ENCODE measurements at regions not wholly inside any gene's neighbourhood (a gene's known extent, or its start where the extent isn't known, plus 50 kb on each side); places are given as distances from the start of the nearest gene placed in this dataset.

- H3K27ac ChIP-seq (replicated peaks; ENCODE audit: low read length) = no peak overlapping the region
- no peak overlapping the region for H3K4ac ChIP-seq (ENCODE audit: low read length)
- H3K9ac ChIP-seq (ENCODE audit: low read depth, low read length, poor library complexity) = no peak overlapping the region
- no peak overlapping the region for H2BK120ac ChIP-seq (ENCODE audit: low read depth, low read length)
- H3K4me1 ChIP-seq (ENCODE audit: control insufficient read depth in 2 of 2, insufficient read depth in 1 of 2, low read depth in 1 of 2, low read length in 2 of 2) = no peaks in the 10 kb centered on the region
- H4K8ac ChIP-seq (ENCODE audit: low read depth, low read length) = no peak overlapping the region
- no peak overlapping the region for H2AFZ ChIP-seq (ENCODE audit: low read length)
- no peak overlapping the region for H3K23ac ChIP-seq (ENCODE audit: low read depth, low read length, poor library complexity)
- H2BK15ac ChIP-seq (ENCODE audit: low read length) = no peak overlapping the region
- peaks cover 0 to 2% (median 0%) of the 10 kb centered on the region in 3 experiments for H3K27me3 ChIP-seq (ENCODE audit: control insufficient read depth in 3 of 3, insufficient read depth in 3 of 3, low read depth in 1 of 3, low read length in 3 of 3)
- DNase-seq (ENCODE audit: low spot score) = no peak
- H2BK12ac ChIP-seq (ENCODE audit: low read length) = no peak overlapping the region
- no CpG with 5 or more reads among the region's 3 CpGs for WGBS, 2 donors (ENCODE audit: extremely low coverage in 2 of 2, insufficient read length in 2 of 2, insufficient replicate concordance in 1 of 2)
- H2AK5ac ChIP-seq (ENCODE audit: low read depth, low read length) = no peak overlapping the region
- H3K9me3 ChIP-seq (replicated peaks in 1 of 2; ENCODE audit: control insufficient read depth in 2 of 2, insufficient read depth in 1 of 2, low read depth in 1 of 2, low read length in 2 of 2) = no peaks in the 10 kb centered on the region
- no peak overlapping the region for H3K4me3 ChIP-seq (ENCODE audit: low read length in 2 of 2)
- no peak overlapping the region for H3K14ac ChIP-seq (ENCODE audit: low read length)
- no peak overlapping the region for H2BK5ac ChIP-seq (ENCODE audit: low read length)
- no peak overlapping the region for H3K4me2 ChIP-seq (ENCODE audit: insufficient read depth, low read length, poor library complexity, severe bottlenecking)
- no peaks in the 10 kb centered on the region for H3K79me1 ChIP-seq (ENCODE audit: low read depth, low read length)
- H4K91ac ChIP-seq (ENCODE audit: low read depth, low read length, poor library complexity) = no peak overlapping the region
- H3K36me3 ChIP-seq (replicated peaks in 1 of 2; ENCODE audit: control insufficient read depth in 2 of 2, insufficient read depth in 2 of 2, low read length in 2 of 2) = no peaks in the 10 kb centered on the region
- H3K18ac ChIP-seq (ENCODE audit: low read length) = no peak overlapping the region
These were observed 549.5 kb downstream of the VRK1 start for GRCh38 chr14:97346675-97347074.

- Histone ChIP-seq H3K4me2 (ENCODE audit: insufficient read depth, low read length, poor library complexity, severe bottlenecking) (no peak overlapping the region), H3K4me3 (ENCODE audit: low read length in 2 of 2) (no peak overlapping the region), H3K36me3 (replicated peaks in 1 of 2; ENCODE audit: control insufficient read depth in 2 of 2, insufficient read depth in 2 of 2, low read length in 2 of 2) (no peaks in the 10 kb centered on the region), H3K27me3 (ENCODE audit: control insufficient read depth in 3 of 3, insufficient read depth in 3 of 3, low read depth in 1 of 3, low read length in 3 of 3) (peaks cover 0 to 2% (median 0%) of the 10 kb centered on the region in 3 experiments), H3K79me1 (ENCODE audit: low read depth, low read length) (no peaks in the 10 kb centered on the region), H3K4me1 (ENCODE audit: control insufficient read depth in 2 of 2, insufficient read depth in 1 of 2, low read depth in 1 of 2, low read length in 2 of 2) (no peaks in the 10 kb centered on the region), H3K27ac (replicated peaks; ENCODE audit: low read length) (no peak overlapping the region), H3K9me3 (replicated peaks in 1 of 2; ENCODE audit: control insufficient read depth in 2 of 2, insufficient read depth in 1 of 2, low read depth in 1 of 2, low read length in 2 of 2) (no peaks in the 10 kb centered on the region), H4K8ac (ENCODE audit: low read depth, low read length) (no peak overlapping the region), H3K23ac (ENCODE audit: low read depth, low read length, poor library complexity) (no peak overlapping the region), H3K4ac (ENCODE audit: low read length) (no peak overlapping the region), H3K18ac (ENCODE audit: low read length) (no peak overlapping the region), H2AK5ac (ENCODE audit: low read depth, low read length) (no peak overlapping the region), H3K9ac (ENCODE audit: low read depth, low read length, poor library complexity) (no peak overlapping the region), H2BK5ac (ENCODE audit: low read length) (no peak overlapping the region), H2AFZ (ENCODE audit: low read length) (no peak overlapping the region), H2BK120ac (ENCODE audit: low read depth, low read length) (no peak overlapping the region), H2BK12ac (ENCODE audit: low read length) (no peak overlapping the region), H4K91ac (ENCODE audit: low read depth, low read length, poor library complexity) (no peak overlapping the region), H2BK15ac (ENCODE audit: low read length) (no peak overlapping the region), H3K14ac (ENCODE audit: low read length) (no peak overlapping the region)
- DNase-seq (ENCODE audit: low spot score) = no peak
- WGBS, 2 donors (ENCODE audit: extremely low coverage in 2 of 2, insufficient read length in 2 of 2, insufficient replicate concordance in 1 of 2) = no CpG with 5 or more reads among the region's 3 CpGs
These were observed 552.3 kb downstream of the VRK1 start for GRCh38 chr14:97349463-97349862.

GRCh38 chr14:97349946-97350345 lies 552.8 kb downstream of the VRK1 start:
- Histone ChIP-seq H2BK12ac (ENCODE audit: low read length) (no peak overlapping the region), H3K4ac (ENCODE audit: low read length) (no peak overlapping the region), H3K36me3 (replicated peaks in 1 of 2; ENCODE audit: control insufficient read depth in 2 of 2, insufficient read depth in 2 of 2, low read length in 2 of 2) (no peaks in the 10 kb centered on the region), H3K27me3 (ENCODE audit: control insufficient read depth in 3 of 3, insufficient read depth in 3 of 3, low read depth in 1 of 3, low read length in 3 of 3) (peaks cover 0 to 2% (median 0%) of the 10 kb centered on the region in 3 experiments), H2AFZ (ENCODE audit: low read length) (no peak overlapping the region), H4K91ac (ENCODE audit: low read depth, low read length, poor library complexity) (no peak overlapping the region), H3K79me1 (ENCODE audit: low read depth, low read length) (no peaks in the 10 kb centered on the region), H4K8ac (ENCODE audit: low read depth, low read length) (no peak overlapping the region), H2BK15ac (ENCODE audit: low read length) (no peak overlapping the region), H3K4me1 (ENCODE audit: control insufficient read depth in 2 of 2, insufficient read depth in 1 of 2, low read depth in 1 of 2, low read length in 2 of 2) (no peaks in the 10 kb centered on the region), H3K27ac (replicated peaks; ENCODE audit: low read length) (no peak overlapping the region), H3K9me3 (replicated peaks in 1 of 2; ENCODE audit: control insufficient read depth in 2 of 2, insufficient read depth in 1 of 2, low read depth in 1 of 2, low read length in 2 of 2) (no peaks in the 10 kb centered on the region), H2BK120ac (ENCODE audit: low read depth, low read length) (no peak overlapping the region), H3K18ac (ENCODE audit: low read length) (no peak overlapping the region), H3K4me2 (ENCODE audit: insufficient read depth, low read length, poor library complexity, severe bottlenecking) (no peak overlapping the region), H3K9ac (ENCODE audit: low read depth, low read length, poor library complexity) (no peak overlapping the region), H2BK5ac (ENCODE audit: low read length) (no peak overlapping the region), H3K23ac (ENCODE audit: low read depth, low read length, poor library complexity) (no peak overlapping the region), H3K4me3 (ENCODE audit: low read length in 2 of 2) (no peak overlapping the region), H2AK5ac (ENCODE audit: low read depth, low read length) (no peak overlapping the region), H3K14ac (ENCODE audit: low read length) (no peak overlapping the region)
- no CpG with 5 or more reads among the region's 3 CpGs for WGBS, 2 donors (ENCODE audit: extremely low coverage in 2 of 2, insufficient read length in 2 of 2, insufficient replicate concordance in 1 of 2)
- DNase-seq (ENCODE audit: low spot score) = no peak

GRCh38 chr14:97350415-97350814 lies 553.2 kb downstream of the VRK1 start:
- Histone ChIP-seq H3K79me1 (ENCODE audit: low read depth, low read length) (no peaks in the 10 kb centered on the region), H4K91ac (ENCODE audit: low read depth, low read length, poor library complexity) (no peak overlapping the region), H3K23ac (ENCODE audit: low read depth, low read length, poor library complexity) (no peak overlapping the region), H4K8ac (ENCODE audit: low read depth, low read length) (no peak overlapping the region), H2BK120ac (ENCODE audit: low read depth, low read length) (no peak overlapping the region), H3K4me3 (ENCODE audit: low read length in 2 of 2) (no peak overlapping the region), H3K27me3 (ENCODE audit: control insufficient read depth in 3 of 3, insufficient read depth in 3 of 3, low read depth in 1 of 3, low read length in 3 of 3) (peaks cover 0 to 2% (median 0%) of the 10 kb centered on the region in 3 experiments), H3K14ac (ENCODE audit: low read length) (no peak overlapping the region), H2BK5ac (ENCODE audit: low read length) (no peak overlapping the region), H3K9me3 (replicated peaks in 1 of 2; ENCODE audit: control insufficient read depth in 2 of 2, insufficient read depth in 1 of 2, low read depth in 1 of 2, low read length in 2 of 2) (no peaks in the 10 kb centered on the region), H3K9ac (ENCODE audit: low read depth, low read length, poor library complexity) (no peak overlapping the region), H3K36me3 (replicated peaks in 1 of 2; ENCODE audit: control insufficient read depth in 2 of 2, insufficient read depth in 2 of 2, low read length in 2 of 2) (no peaks in the 10 kb centered on the region), H3K18ac (ENCODE audit: low read length) (no peak overlapping the region), H2BK12ac (ENCODE audit: low read length) (no peak overlapping the region), H3K4ac (ENCODE audit: low read length) (no peak overlapping the region), H2AFZ (ENCODE audit: low read length) (no peak overlapping the region), H2BK15ac (ENCODE audit: low read length) (no peak overlapping the region), H3K4me1 (ENCODE audit: control insufficient read depth in 2 of 2, insufficient read depth in 1 of 2, low read depth in 1 of 2, low read length in 2 of 2) (no peaks in the 10 kb centered on the region), H3K4me2 (ENCODE audit: insufficient read depth, low read length, poor library complexity, severe bottlenecking) (no peak overlapping the region), H2AK5ac (ENCODE audit: low read depth, low read length) (no peak overlapping the region), H3K27ac (replicated peaks; ENCODE audit: low read length) (no peak overlapping the region)
- no CpG with 5 or more reads among the region's 2 CpGs for WGBS, 2 donors (ENCODE audit: extremely low coverage in 2 of 2, insufficient read length in 2 of 2, insufficient replicate concordance in 1 of 2)
- DNase-seq (ENCODE audit: low spot score) = no peak
